ENCODE measurements at regions not wholly inside any gene's neighbourhood (a gene's known extent, or its start where the extent isn't known, plus 50 kb on each side); places are given as distances from the start of the nearest gene placed in this dataset.

GRCh38 chr1:4597020-4597419 lies 57.4 kb upstream of the AJAP1 start:
- no peak overlapping the region for H3K4me3 Mint-ChIP-seq (ENCODE audit: unreplicated experiment)
- H3K36me3 Mint-ChIP-seq (ENCODE audit: low read depth, unreplicated experiment): no peaks in the 10 kb centered on the region
- TF ChIP-seq CTCF (IDR thresholded peaks at IDR 0.05; ENCODE audit: unreplicated experiment): no peak
- no peak overlapping the region for H3K27ac Mint-ChIP-seq (ENCODE audit: unreplicated experiment)
- DNase-seq (ENCODE audit: low spot score): no peak
- H3K27me3 Mint-ChIP-seq (ENCODE audit: unreplicated experiment): peaks cover 8% of the 10 kb centered on the region
- no peaks in the 10 kb centered on the region for H3K9me3 Mint-ChIP-seq (ENCODE audit: unreplicated experiment)
- H3K4me1 Mint-ChIP-seq (ENCODE audit: unreplicated experiment): no peaks in the 10 kb centered on the region

- TF ChIP-seq CTCF (IDR thresholded peaks at IDR 0.05; ENCODE audit: unreplicated experiment): no peak
- peaks cover 7% of the 10 kb centered on the region for H3K4me1 Mint-ChIP-seq (ENCODE audit: unreplicated experiment)
- no peaks in the 10 kb centered on the region for H3K9me3 Mint-ChIP-seq (ENCODE audit: unreplicated experiment)
- DNase-seq (ENCODE audit: low spot score): no peak
- H3K27me3 Mint-ChIP-seq (ENCODE audit: unreplicated experiment): peaks cover 8% of the 10 kb centered on the region
- H3K4me3 Mint-ChIP-seq (ENCODE audit: unreplicated experiment): no peak overlapping the region
- H3K36me3 Mint-ChIP-seq (ENCODE audit: low read depth, unreplicated experiment): peaks cover 3% of the 10 kb centered on the region
- peak overlapping the region; percentile 5 for H3K27ac Mint-ChIP-seq (ENCODE audit: unreplicated experiment)
Measured at GRCh38 chr1:4598561-4598960, 55.8 kb upstream of the AJAP1 start.

- DNase-seq (ENCODE audit: low spot score): no peak
- no peak overlapping the region for H3K4me3 Mint-ChIP-seq (ENCODE audit: unreplicated experiment)
- H3K36me3 Mint-ChIP-seq (ENCODE audit: low read depth, unreplicated experiment): peaks cover 3% of the 10 kb centered on the region
- no peaks in the 10 kb centered on the region for H3K9me3 Mint-ChIP-seq (ENCODE audit: unreplicated experiment)
- no peak for TF ChIP-seq CTCF (IDR thresholded peaks at IDR 0.05; ENCODE audit: unreplicated experiment)
- peaks cover 9% of the 10 kb centered on the region for H3K4me1 Mint-ChIP-seq (ENCODE audit: unreplicated experiment)
- H3K27me3 Mint-ChIP-seq (ENCODE audit: unreplicated experiment): peaks cover 8% of the 10 kb centered on the region
- no peak overlapping the region for H3K27ac Mint-ChIP-seq (ENCODE audit: unreplicated experiment)
Measured at GRCh38 chr1:4599521-4599920, 54.9 kb upstream of the AJAP1 start.

DNA sequence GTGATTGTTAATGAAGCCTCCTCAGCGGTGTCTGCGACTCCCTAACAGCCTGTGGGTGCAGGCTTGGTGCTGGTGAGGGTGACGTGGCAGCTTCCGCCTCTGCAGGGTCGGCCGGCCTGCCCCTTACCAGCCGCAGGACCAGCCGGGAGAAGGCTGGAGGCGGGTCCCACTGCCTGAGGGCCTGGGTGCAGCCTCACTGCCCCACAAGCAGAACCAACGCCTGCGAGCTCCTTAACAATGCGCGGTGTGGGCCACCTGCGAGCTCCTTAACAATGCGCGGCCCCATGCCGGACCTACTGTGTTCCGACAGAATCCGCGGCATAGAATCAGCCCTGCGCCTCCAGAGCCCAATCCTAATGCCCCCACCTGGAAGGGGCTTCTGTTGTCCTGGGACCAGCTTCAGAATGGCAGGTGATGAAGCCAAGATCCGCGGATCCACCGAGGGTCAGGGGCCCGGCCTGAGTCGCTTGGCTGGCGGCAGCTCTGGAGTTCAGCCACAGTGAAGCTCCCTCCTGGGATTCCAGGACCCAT lies 54.4 kb upstream of the AJAP1 start:
- Mint-ChIP-seq H3K27ac (ENCODE audit: unreplicated experiment) (no peak overlapping the region), H3K9me3 (ENCODE audit: unreplicated experiment) (no peaks in the 10 kb centered on the region), H3K4me1 (ENCODE audit: unreplicated experiment) (peaks cover 9% of the 10 kb centered on the region), H3K36me3 (ENCODE audit: low read depth, unreplicated experiment) (peaks cover 3% of the 10 kb centered on the region), H3K27me3 (ENCODE audit: unreplicated experiment) (peaks cover 8% of the 10 kb centered on the region), H3K4me3 (ENCODE audit: unreplicated experiment) (no peak overlapping the region)
- no peak for DNase-seq (ENCODE audit: low spot score)
- TF ChIP-seq CTCF (IDR thresholded peaks at IDR 0.05; ENCODE audit: unreplicated experiment): no peak

GRCh38 chr1:4600615-4601460 lies 53.6 kb upstream of the AJAP1 start:
- Mint-ChIP-seq H3K27me3 (ENCODE audit: unreplicated experiment) (peaks cover 8% of the 10 kb centered on the region), H3K36me3 (ENCODE audit: low read depth, unreplicated experiment) (peaks cover 3% of the 10 kb centered on the region), H3K9me3 (ENCODE audit: unreplicated experiment) (no peaks in the 10 kb centered on the region), H3K4me1 (ENCODE audit: unreplicated experiment) (peaks cover 9% of the 10 kb centered on the region), H3K27ac (ENCODE audit: unreplicated experiment) (no peak overlapping the region), H3K4me3 (ENCODE audit: unreplicated experiment) (no peak overlapping the region)
- DNase-seq (ENCODE audit: low spot score): no peak
- TF ChIP-seq CTCF (IDR thresholded peaks at IDR 0.05; ENCODE audit: unreplicated experiment): no peak
